ENCODE measurements at regions not wholly inside any gene's neighbourhood (a gene's known extent, or its start where the extent isn't known, plus 50 kb on each side); places are given as distances from the start of the nearest gene placed in this dataset.

- Mint-ChIP-seq H3K27ac (no peak overlapping the region), H3K4me3 (no peak overlapping the region), H3K4me1 (peaks cover 0 to 5% of the 10 kb centered on the region in 2 donors), H3K27me3 (ENCODE audit: low read depth in 2 of 2) (peaks cover 16 to 42% of the 10 kb centered on the region in 2 donors), H3K36me3 (no peaks in the 10 kb centered on the region), H3K9me3 (no peaks in the 10 kb centered on the region)
- ATAC-seq (no peak), DNase-seq (no peak)
- H3K4me1 ChIP-seq (ENCODE audit: control insufficient read depth, insufficient read depth, low read length), result no peaks in the 10 kb centered on the region
- H3K27me3 ChIP-seq (ENCODE audit: control insufficient read depth, insufficient read depth, low read length), result no peaks in the 10 kb centered on the region
- intact Hi-C loops (cut with micrococcal nuclease), result no loop called here
- no peak overlapping the region for H3K4me3 ChIP-seq (ENCODE audit: low read length)
- 89% methylated on average over 3 of the region's 3 CpGs for WGBS (ENCODE audit: insufficient coverage)
- no peak overlapping the region for H3K27ac ChIP-seq (ENCODE audit: low read length)
- no peaks in the 10 kb centered on the region for H3K9me3 ChIP-seq (ENCODE audit: control insufficient read depth, insufficient read depth, low read length)
- TF ChIP-seq CTCF (IDR thresholded peaks at IDR 0.05), result no peak
- H3K36me3 ChIP-seq (ENCODE audit: control insufficient read depth, insufficient read depth, low read length), result no peaks in the 10 kb centered on the region
Observed at GRCh38 chr21:35335951-35336446, 286.9 kb upstream of the RUNX1 start.

GRCh38 chr21:35333831-35334618, 284.9 kb upstream of the RUNX1 start:
- 81% methylated on average over 9 of the region's 9 CpGs for WGBS (ENCODE audit: insufficient coverage)
- Mint-ChIP-seq H3K4me3 (no peak overlapping the region), H3K36me3 (no peaks in the 10 kb centered on the region), H3K4me1 (peaks cover 0 to 5% of the 10 kb centered on the region in 2 donors), H3K9me3 (no peaks in the 10 kb centered on the region), H3K27me3 (ENCODE audit: low read depth in 2 of 2) (peaks cover 16 to 37% of the 10 kb centered on the region in 2 donors), H3K27ac (no peak overlapping the region)
- no peak overlapping the region for H3K4me3 ChIP-seq (ENCODE audit: low read length)
- H3K27ac ChIP-seq (ENCODE audit: low read length), result no peak overlapping the region
- H3K27me3 ChIP-seq (ENCODE audit: control insufficient read depth, insufficient read depth, low read length), result no peaks in the 10 kb centered on the region
- intact Hi-C loops (cut with micrococcal nuclease), result no loop called here
- ATAC-seq (no peak), DNase-seq (no peak)
- TF ChIP-seq CTCF (IDR thresholded peaks at IDR 0.05), result no peak
- H3K4me1 ChIP-seq (ENCODE audit: control insufficient read depth, insufficient read depth, low read length), result no peaks in the 10 kb centered on the region
- no peaks in the 10 kb centered on the region for H3K9me3 ChIP-seq (ENCODE audit: control insufficient read depth, insufficient read depth, low read length)
- H3K36me3 ChIP-seq (ENCODE audit: control insufficient read depth, insufficient read depth, low read length), result no peaks in the 10 kb centered on the region

GRCh38 chr21:35332841-35333426, 283.8 kb upstream of the RUNX1 start:
- H3K4me3 ChIP-seq (ENCODE audit: low read length), result no peak overlapping the region
- no peak overlapping the region for H3K4me3 Mint-ChIP-seq
- no peaks in the 10 kb centered on the region for H3K9me3 Mint-ChIP-seq
- no peaks in the 10 kb centered on the region for H3K36me3 Mint-ChIP-seq
- H3K4me1 Mint-ChIP-seq, result peaks cover 0 to 5% of the 10 kb centered on the region in 2 donors
- H3K36me3 ChIP-seq (ENCODE audit: control insufficient read depth, insufficient read depth, low read length), result no peaks in the 10 kb centered on the region
- WGBS (ENCODE audit: insufficient coverage), result 71% methylated on average over 4 of the region's 5 CpGs
- H3K27ac ChIP-seq (ENCODE audit: low read length), result no peak overlapping the region
- DNase-seq (no peak), ATAC-seq (no peak)
- peaks cover 16 to 36% of the 10 kb centered on the region in 2 donors for H3K27me3 Mint-ChIP-seq (ENCODE audit: low read depth in 2 of 2)
- no peak overlapping the region for H3K27ac Mint-ChIP-seq
- no peak for TF ChIP-seq CTCF (IDR thresholded peaks at IDR 0.05)
- no peaks in the 10 kb centered on the region for H3K27me3 ChIP-seq (ENCODE audit: control insufficient read depth, insufficient read depth, low read length)
- intact Hi-C loops (cut with micrococcal nuclease), result no loop called here
- no peaks in the 10 kb centered on the region for H3K9me3 ChIP-seq (ENCODE audit: control insufficient read depth, insufficient read depth, low read length)
- no peaks in the 10 kb centered on the region for H3K4me1 ChIP-seq (ENCODE audit: control insufficient read depth, insufficient read depth, low read length)

Data from natural killer cell (primary cell).